BJ (cell line): ENCODE measurements at regions not wholly inside any gene's neighbourhood (a gene's known extent, or its start where the extent isn't known, plus 50 kb on each side); places are given as distances from the start of the nearest gene placed in this dataset.

Experiments
- CTCF ChIA-PET: fragments of 350-600 bp; formaldehyde crosslinking; extraction: SDS; loops from one replicate; lab custom pipeline; 2021; ENCODE audit warnings: antibody characterized with exemption, inconsistent platforms; lab: Yijun Ruan, JAX
- POLR2A ChIA-PET: fragments of 300-600 bp; sonication (Branson Sonifier 250); formaldehyde crosslinking; extraction: SDS; loops from one replicate; lab custom pipeline; 2021; ENCODE audit warnings: antibody characterized with exemption; lab: Charles Lee
- DNase-seq: peaks from one replicate; pipeline ENCODE4 v3.0.0-alpha.2; 2011; ENCODE audit warnings: low read depth
- H3K27me3 ChIP-seq: 2 replicates; pipeline ENCODE4 v1.6.0; 2011; ENCODE audit warnings: low read length; ENCODE audit not compliant: control insufficient read depth, insufficient read depth
- H3K36me3 ChIP-seq: 2 replicates; pipeline ENCODE4 v1.5.1; 2011; ENCODE audit warnings: low read length; ENCODE audit not compliant: control insufficient read depth, insufficient read depth
- H3K4me3 ChIP-seq: 2 replicates; pipeline ENCODE4 v1.5.1; 2011; ENCODE audit warnings: low read depth, mild to moderate bottlenecking, control low read depth, low read length
- TF ChIP-seq, protein P1 (sequence below): IDR thresholded peaks from 2 replicates; pipeline ENCODE4 v1.5.1; 2011; ENCODE audit warnings: low read depth, mild to moderate bottlenecking, control low read depth, inconsistent platforms, low read length, moderate library complexity; ENCODE audit not compliant: insufficient read depth

- ChIA-PET CTCF (interaction anchor here (1.5 kb wide), 1 partner anchor 148 kb away, joined by 6 read pairs; no protein-coding TSS in a partner anchor), POLR2A (no interaction called here)
- TF ChIP-seq, protein P1, sequence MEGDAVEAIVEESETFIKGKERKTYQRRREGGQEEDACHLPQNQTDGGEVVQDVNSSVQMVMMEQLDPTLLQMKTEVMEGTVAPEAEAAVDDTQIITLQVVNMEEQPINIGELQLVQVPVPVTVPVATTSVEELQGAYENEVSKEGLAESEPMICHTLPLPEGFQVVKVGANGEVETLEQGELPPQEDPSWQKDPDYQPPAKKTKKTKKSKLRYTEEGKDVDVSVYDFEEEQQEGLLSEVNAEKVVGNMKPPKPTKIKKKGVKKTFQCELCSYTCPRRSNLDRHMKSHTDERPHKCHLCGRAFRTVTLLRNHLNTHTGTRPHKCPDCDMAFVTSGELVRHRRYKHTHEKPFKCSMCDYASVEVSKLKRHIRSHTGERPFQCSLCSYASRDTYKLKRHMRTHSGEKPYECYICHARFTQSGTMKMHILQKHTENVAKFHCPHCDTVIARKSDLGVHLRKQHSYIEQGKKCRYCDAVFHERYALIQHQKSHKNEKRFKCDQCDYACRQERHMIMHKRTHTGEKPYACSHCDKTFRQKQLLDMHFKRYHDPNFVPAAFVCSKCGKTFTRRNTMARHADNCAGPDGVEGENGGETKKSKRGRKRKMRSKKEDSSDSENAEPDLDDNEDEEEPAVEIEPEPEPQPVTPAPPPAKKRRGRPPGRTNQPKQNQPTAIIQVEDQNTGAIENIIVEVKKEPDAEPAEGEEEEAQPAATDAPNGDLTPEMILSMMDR: no peak
- Histone ChIP-seq H3K4me3 (no peak overlapping the region), H3K36me3 (no peaks in the 10 kb centered on the region), H3K27me3 (peaks cover 7% of the 10 kb centered on the region)
- DNase-seq: no peak
These were observed 65.3 kb downstream of the KCNF1 start for GRCh38 chr2:10977003-10977402.

DNA sequence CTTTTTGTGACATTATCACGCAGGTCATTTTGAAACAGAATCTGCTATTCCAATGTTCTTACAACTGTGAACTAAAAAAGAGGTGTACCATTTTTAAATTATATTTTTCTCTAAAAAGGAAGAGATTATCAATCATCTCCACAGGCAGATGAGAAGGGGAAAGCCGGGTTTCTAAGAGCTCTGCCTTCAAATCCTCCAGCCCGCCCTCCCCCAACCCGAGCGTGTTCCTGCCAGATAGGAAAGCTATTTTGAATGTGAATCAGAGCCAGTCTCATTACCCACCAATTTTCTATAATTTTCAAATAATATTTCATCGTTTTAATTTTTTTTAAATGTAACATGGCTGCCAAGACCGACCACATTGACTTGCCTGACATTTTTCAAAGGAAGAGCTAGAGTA, 65.9 kb downstream of the KCNF1 start:
- peaks cover 6% of the 10 kb centered on the region for H3K27me3 ChIP-seq
- no peak for DNase-seq
- CTCF ChIA-PET: interaction anchor here (0.7 to 1.5 kb wide), 2 partner anchors 12 to 147 kb away, joined by 3 to 6 read pairs; no protein-coding TSS in a partner anchor

DNA sequence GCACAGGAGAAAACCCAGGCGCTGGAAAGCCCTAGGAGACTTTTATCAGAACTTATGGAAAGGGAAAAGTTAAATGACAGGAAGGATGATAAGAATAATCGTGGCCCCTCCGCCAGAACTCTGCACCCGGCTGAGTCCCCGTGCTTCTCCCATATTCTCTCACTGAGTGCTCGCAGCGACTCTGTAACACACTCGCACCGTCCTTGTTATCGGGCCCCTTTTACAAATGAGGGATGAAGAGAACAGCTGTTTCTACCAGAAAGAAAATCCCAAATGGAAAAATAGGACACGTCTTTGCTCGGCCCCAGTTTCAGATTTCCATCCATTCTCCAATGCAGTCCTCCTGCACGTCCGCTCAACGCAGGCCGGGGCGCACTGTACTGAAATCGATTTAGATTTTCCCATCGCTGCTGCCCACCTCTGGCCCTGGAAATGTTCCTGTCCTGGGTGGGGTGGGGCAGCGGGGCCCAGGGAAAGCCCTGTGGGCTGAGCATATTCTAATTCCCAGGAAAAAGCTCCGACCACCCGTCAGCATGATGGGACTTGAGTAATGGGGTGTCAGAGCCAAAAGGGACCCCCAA, 66.4 kb downstream of the KCNF1 start:
- peaks cover 5% of the 10 kb centered on the region for H3K27me3 ChIP-seq
- TF ChIP-seq, protein P1: no peak
- H3K36me3 ChIP-seq: no peaks in the 10 kb centered on the region
- no peak overlapping the region for H3K4me3 ChIP-seq
- ChIA-PET POLR2A (no interaction called here), CTCF (interaction anchor here (0.7 kb wide), 1 partner anchor 11 kb away, joined by 3 read pairs; no protein-coding TSS in a partner anchor)
- DNase-seq: no peak

More for the DNA sequence above, 65.9 kb downstream of the KCNF1 start:
- Histone ChIP-seq H3K4me3 (no peak overlapping the region), H3K36me3 (no peaks in the 10 kb centered on the region)
- TF ChIP-seq, protein P1: no peak
- POLR2A ChIA-PET: no interaction called here

- Histone ChIP-seq H3K4me3 (no peak overlapping the region), H3K27me3 (peaks cover 13% of the 10 kb centered on the region), H3K36me3 (no peaks in the 10 kb centered on the region)
- CTCF ChIA-PET: no interaction called here
- POLR2A ChIA-PET: no interaction called here
- TF ChIP-seq, protein P1: no peak
- no peak for DNase-seq
These were observed 68.3 kb downstream of the KCNF1 start for GRCh38 chr2:10980071-10980470.

- ChIA-PET CTCF (no interaction called here), POLR2A (no interaction called here)
- DNase-seq: no peak
- Histone ChIP-seq H3K4me3 (no peak overlapping the region), H3K36me3 (no peaks in the 10 kb centered on the region), H3K27me3 (peaks cover 13% of the 10 kb centered on the region)
- TF ChIP-seq, protein P1: no peak
These were observed 69.2 kb downstream of the KCNF1 start for GRCh38 chr2:10980886-10981425.
